GM23338 (cell line): ENCODE measurements at regions not wholly inside any gene's neighbourhood (a gene's known extent, or its start where the extent isn't known, plus 50 kb on each side); places are given as distances from the start of the nearest gene placed in this dataset.

ENCODE experiments used
- CTCF ChIP-seq, 2 experiments: fragments of 200-600 bp in 1 of 2; sonication (generic) in 1 of 2; conservative IDR thresholded peaks; 2 replicates each; pipeline versions ENCODE4 v1.5.1 to v1.6.1; 2016 to 2017; ENCODE audit warnings: antibody characterized with exemption in 2 of 2, low read depth in 2 of 2, mild to moderate bottlenecking in 2 of 2, moderate library complexity in 1 of 2
- EZH2 ChIP-seq: fragments of 200-600 bp; sonication (generic); IDR thresholded peaks from one replicate; pipeline ENCODE4 v1.8.0; 2017; ENCODE audit warnings: antibody characterized with exemption, mild to moderate bottlenecking, low read depth; ENCODE audit not compliant: unreplicated experiment
- JUNB ChIP-seq: IDR thresholded peaks from one replicate; pipeline ENCODE4 v1.6.1; 2016; ENCODE audit warnings: antibody characterized with exemption; ENCODE audit not compliant: unreplicated experiment
- REST ChIP-seq: IDR thresholded peaks from one replicate; pipeline ENCODE4 v1.6.1; 2018; ENCODE audit warnings: antibody characterized with exemption; ENCODE audit not compliant: unreplicated experiment
- ZNF114 ChIP-seq: fragments of 250-450 bp; sonication (Bioruptor Pico); IDR thresholded peaks from 2 replicates; pipeline ENCODE4 v1.5.0; 2020; ENCODE audit warnings: mild to moderate bottlenecking, moderate library complexity
- ZNF462 ChIP-seq: fragments of 250-450 bp; sonication (Bioruptor Pico); IDR thresholded peaks from 2 replicates; pipeline ENCODE4 v1.5.0; 2020; ENCODE audit warnings: mild to moderate bottlenecking, moderate library complexity

GRCh38 chr18:8974696-8975095 is 127.8 kb upstream of the NDUFV2 start (continued):
- no peak for TF ChIP-seq ZNF462 (CRISPR knock-in tag)
- no peak for TF ChIP-seq ZNF114 (CRISPR knock-in tag)
- no peak for TF ChIP-seq JUNB
- no peak for TF ChIP-seq CTCF (conservative IDR thresholded peaks at IDR 0.05; ENCODE audit: low read depth in 2 of 2)
- no peak for TF ChIP-seq REST
- TF ChIP-seq EZH2: no peak
